ENCODE measurements at regions not wholly inside any gene's neighbourhood (a gene's known extent, or its start where the extent isn't known, plus 50 kb on each side); places are given as distances from the start of the nearest gene placed in this dataset.

- ATAC-seq (ENCODE audit: low FRiP score) (no peak), DNase-seq (ENCODE audit: low spot score) (no peak)
- no peak for TF ChIP-seq CTCF (IDR thresholded peaks at IDR 0.05)
These were observed 662.1 kb upstream of the FTMT start for GRCh38 chr5:121189342-121190305.

GRCh38 chr5:121199216-121199999, 652.3 kb upstream of the FTMT start:
- no peak for DNase-seq (ENCODE audit: low spot score)
- peak; percentile 51 for ATAC-seq (ENCODE audit: low FRiP score)
- TF ChIP-seq CTCF (IDR thresholded peaks at IDR 0.05), result no peak

GRCh38 chr5:121218086-121218485, 633.6 kb upstream of the FTMT start:
- no peak for TF ChIP-seq CTCF (IDR thresholded peaks at IDR 0.05)
- no peak for DNase-seq (ENCODE audit: low spot score)
- no peak for ATAC-seq (ENCODE audit: low FRiP score)

GRCh38 chr5:121221483-121221882, 630.2 kb upstream of the FTMT start:
- ATAC-seq (ENCODE audit: low FRiP score), result no peak
- TF ChIP-seq CTCF (IDR thresholded peaks at IDR 0.05), result no peak
- no peak for DNase-seq (ENCODE audit: low spot score)

- DNase-seq (ENCODE audit: low spot score), result no peak
- TF ChIP-seq CTCF (IDR thresholded peaks at IDR 0.05), result no peak
- ATAC-seq (ENCODE audit: low FRiP score), result no peak
These were observed 624.9 kb upstream of the FTMT start for GRCh38 chr5:121226765-121227164.

- DNase-seq (ENCODE audit: low spot score) (no peak), ATAC-seq (ENCODE audit: low FRiP score) (no peak)
- no peak for TF ChIP-seq CTCF (IDR thresholded peaks at IDR 0.05)
These were observed 611.7 kb upstream of the FTMT start for GRCh38 chr5:121239951-121240350.

Data from omental fat pad (tissue), 3 donors.